OCI-LY7 (cell line): ENCODE measurements at regions not wholly inside any gene's neighbourhood (a gene's known extent, or its start where the extent isn't known, plus 50 kb on each side); places are given as distances from the start of the nearest gene placed in this dataset.

Experiments
- CTCF ChIP-seq: fragments of 200-600 bp; sonication (generic); conservative IDR thresholded peaks from 2 replicates; pipeline ENCODE4 v1.5.1; 2014; ENCODE audit warnings: mild to moderate bottlenecking, antibody characterized with exemption, low read length, moderate library complexity, mixed read lengths
- EZH2phosphoT487 ChIP-seq: fragments of 200-600 bp; sonication (generic); IDR thresholded peaks from 2 replicates; pipeline ENCODE4 v1.6.1; 2018; ENCODE audit warnings: low read depth, borderline replicate concordance, mild to moderate bottlenecking, mixed run types, antibody characterized with exemption, low read length, moderate library complexity, mixed read lengths

- no peak for TF ChIP-seq CTCF
- TF ChIP-seq EZH2phosphoT487: no peak
These were observed 894.3 kb downstream of the NLGN4Y start for GRCh38 chrY:15418613-15419012.
